CD4-positive, alpha-beta T cell treated with Interleukin-1 beta for 1 hour (primary cell): ENCODE measurements at regions not wholly inside any gene's neighbourhood (a gene's known extent, or its start where the extent isn't known, plus 50 kb on each side); places are given as distances from the start of the nearest gene placed in this dataset.
"Not testable (repeated sequence)": the region's sequence is repeated elsewhere in the genome, so short reads cannot be mapped to it uniquely, and the experiment has no call there.

ENCODE experiments used
- DNase-seq, 2 donors: peaks; one replicate each; pipeline ENCODE4 v3.0.0-alpha.2; 2020 to 2022

GRCh38 chr10:131823601-131824099 is 77.2 kb upstream of the PPP2R2D start:
- DNase-seq: not testable (repeated sequence)

GRCh38 chr10:131824371-131825149 is 76.2 kb upstream of the PPP2R2D start:
- no peak for DNase-seq

GRCh38 chr10:131825150-131825848 is 75.5 kb upstream of the PPP2R2D start:
- DNase-seq: no peak

GRCh38 chr10:131825960-131826650 is 74.7 kb upstream of the PPP2R2D start:
- DNase-seq: no peak

GRCh38 chr10:131829156-131829930 is 71.5 kb upstream of the PPP2R2D start:
- no peak for DNase-seq

- no peak for DNase-seq
Measured at GRCh38 chr10:131830446-131831130, 70.2 kb upstream of the PPP2R2D start.

- no peak for DNase-seq
Measured at GRCh38 chr10:131831561-131831960, 69.2 kb upstream of the PPP2R2D start.

- no peak for DNase-seq
Measured at GRCh38 chr10:131832056-131832685, 68.6 kb upstream of the PPP2R2D start.

GRCh38 chr10:131833013-131833412 is 67.8 kb upstream of the PPP2R2D start:
- no peak for DNase-seq

- DNase-seq: no peak
Measured at GRCh38 chr10:131833446-131834080, 67.2 kb upstream of the PPP2R2D start.

GRCh38 chr10:131834152-131834810 is 66.5 kb upstream of the PPP2R2D start:
- no peak for DNase-seq

- DNase-seq: no peak
Measured at GRCh38 chr10:131838966-131839742, 61.7 kb upstream of the PPP2R2D start.

GRCh38 chr10:131839880-131840787 is 60.7 kb upstream of the PPP2R2D start:
- DNase-seq: not testable (repeated sequence)

GRCh38 chr10:131840788-131841118 is 60.1 kb upstream of the PPP2R2D start:
- no peak for DNase-seq

GRCh38 chr10:131841131-131841660 is 59.6 kb upstream of the PPP2R2D start:
- no peak for DNase-seq

- DNase-seq: no peak
Measured at GRCh38 chr10:131841661-131842139, 59.1 kb upstream of the PPP2R2D start.

- DNase-seq: no peak
Measured at GRCh38 chr10:131842351-131843088, 58.3 kb upstream of the PPP2R2D start.
